ENCODE measurements at regions not wholly inside any gene's neighbourhood (a gene's known extent, or its start where the extent isn't known, plus 50 kb on each side); places are given as distances from the start of the nearest gene placed in this dataset.

DNA sequence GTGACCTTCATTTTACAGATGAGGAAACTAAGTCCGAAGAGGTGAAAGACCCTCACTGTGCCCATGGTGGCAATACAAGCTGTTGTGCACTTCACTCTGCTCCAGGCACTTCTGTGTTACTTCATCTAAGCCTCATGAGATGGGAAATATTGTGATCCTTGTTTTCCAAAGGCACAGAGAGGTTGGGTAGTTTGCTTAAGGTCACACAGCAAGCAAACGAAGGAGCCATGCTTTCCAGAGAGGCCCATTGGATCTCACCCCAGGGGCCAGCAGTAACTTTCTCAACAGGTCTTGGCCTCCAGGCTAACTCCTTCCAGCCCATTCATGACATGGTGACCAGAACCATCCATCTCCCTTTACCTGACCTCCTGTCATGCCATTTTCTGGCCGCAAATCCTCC, 332.8 kb downstream of the MN1 start:
- Histone ChIP-seq H3K9ac (ENCODE audit: low read depth, low read length) (no peak overlapping the region), H3K4me2 (ENCODE audit: low read length) (no peak overlapping the region), H3K27me3 (ENCODE audit: control insufficient read depth, insufficient read depth, low read length) (peaks cover 3% of the 10 kb centered on the region)

GRCh38 chr22:27470169-27470772, 331.3 kb downstream of the MN1 start:
- H3K4me1 ChIP-seq (ENCODE audit: control insufficient read depth, insufficient read depth, low read length), result peaks cover 16% of the 10 kb centered on the region
- H3K9ac ChIP-seq (ENCODE audit: low read depth, low read length), result no peak overlapping the region
- no peaks in the 10 kb centered on the region for H3K9me3 ChIP-seq (replicated peaks; ENCODE audit: low read length)
- H3K4me2 ChIP-seq (ENCODE audit: low read length), result no peak overlapping the region
- H3K27me3 ChIP-seq (ENCODE audit: control insufficient read depth, insufficient read depth, low read length), result peaks cover 3% of the 10 kb centered on the region
- H3K4me3 ChIP-seq (ENCODE audit: low read length), result no peak overlapping the region
- no peaks in the 10 kb centered on the region for H3K36me3 ChIP-seq (ENCODE audit: insufficient read depth, low read length)

More for the DNA sequence above, 332.8 kb downstream of the MN1 start:
- Histone ChIP-seq H3K36me3 (ENCODE audit: insufficient read depth, low read length) (no peaks in the 10 kb centered on the region), H3K9me3 (replicated peaks; ENCODE audit: low read length) (no peaks in the 10 kb centered on the region), H3K4me3 (ENCODE audit: low read length) (no peak overlapping the region), H3K4me1 (ENCODE audit: control insufficient read depth, insufficient read depth, low read length) (peaks cover under 1% of the 10 kb centered on the region)

DNA sequence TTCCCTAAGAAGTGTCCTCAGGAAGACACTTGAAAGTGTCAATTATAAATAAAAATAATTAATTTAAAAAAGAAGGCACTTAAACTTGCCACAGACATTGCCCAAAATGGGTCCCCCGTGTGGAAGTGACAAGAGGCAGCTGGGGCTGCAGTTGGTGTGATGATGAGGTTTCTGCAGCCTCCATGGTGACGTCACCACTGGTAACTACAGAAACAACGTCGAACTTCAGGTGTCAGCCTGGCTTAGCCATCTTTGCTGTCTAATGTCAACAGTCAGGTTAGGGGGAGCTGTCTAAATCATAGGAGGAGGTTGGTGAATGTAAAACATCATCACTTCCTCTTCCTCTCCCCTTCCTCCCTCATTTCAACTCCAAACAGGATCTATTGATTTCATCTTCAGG, 328.6 kb downstream of the MN1 start:
- Histone ChIP-seq H3K9me3 (replicated peaks; ENCODE audit: low read length) (no peaks in the 10 kb centered on the region), H3K9ac (ENCODE audit: low read depth, low read length) (no peak overlapping the region), H3K27me3 (ENCODE audit: control insufficient read depth, insufficient read depth, low read length) (peaks cover 3% of the 10 kb centered on the region), H3K4me3 (ENCODE audit: low read length) (no peak overlapping the region), H3K4me1 (ENCODE audit: control insufficient read depth, insufficient read depth, low read length) (peaks cover 36% of the 10 kb centered on the region), H3K4me2 (ENCODE audit: low read length) (no peak overlapping the region), H3K36me3 (ENCODE audit: insufficient read depth, low read length) (no peaks in the 10 kb centered on the region)

GRCh38 chr22:27473533-27473932, 328.0 kb downstream of the MN1 start:
- no peaks in the 10 kb centered on the region for H3K9me3 ChIP-seq (replicated peaks; ENCODE audit: low read length)
- no peak overlapping the region for H3K9ac ChIP-seq (ENCODE audit: low read depth, low read length)

DNA sequence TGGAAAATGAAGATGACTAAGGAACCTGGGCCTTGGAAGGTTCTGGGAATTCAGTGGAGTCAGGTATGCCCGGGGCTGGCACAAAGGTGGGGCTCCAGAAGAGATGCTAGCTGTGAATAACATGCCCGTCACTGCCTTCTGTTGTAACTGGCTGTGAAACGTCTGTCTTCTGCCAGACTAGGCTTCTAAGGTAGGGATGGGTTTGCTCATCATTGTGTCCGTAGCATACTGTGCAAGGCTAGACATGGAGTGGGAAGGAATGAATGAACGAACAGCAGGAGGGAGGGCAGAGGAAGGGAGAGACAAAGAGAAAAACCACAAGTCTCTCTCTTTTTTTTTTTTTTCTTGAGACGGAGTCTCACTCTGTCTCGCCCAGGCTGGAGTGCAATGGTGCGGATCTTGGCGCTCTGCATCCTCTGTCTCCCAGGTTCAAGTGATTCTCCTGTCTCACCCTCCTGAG, 327.4 kb downstream of the MN1 start:
- no peak overlapping the region for H3K9ac ChIP-seq (ENCODE audit: low read depth, low read length)
- H3K9me3 ChIP-seq (replicated peaks; ENCODE audit: low read length), result no peaks in the 10 kb centered on the region
- no peaks in the 10 kb centered on the region for H3K36me3 ChIP-seq (ENCODE audit: insufficient read depth, low read length)
- H3K4me2 ChIP-seq (ENCODE audit: low read length), result no peak overlapping the region
- H3K4me1 ChIP-seq (ENCODE audit: control insufficient read depth, insufficient read depth, low read length), result peaks cover 36% of the 10 kb centered on the region
- H3K27me3 ChIP-seq (ENCODE audit: control insufficient read depth, insufficient read depth, low read length), result peaks cover 3% of the 10 kb centered on the region
- H3K4me3 ChIP-seq (ENCODE audit: low read length), result no peak overlapping the region

More at GRCh38 chr22:27473533-27473932, 328.0 kb downstream of the MN1 start:
- Histone ChIP-seq H3K4me1 (ENCODE audit: control insufficient read depth, insufficient read depth, low read length) (peaks cover 36% of the 10 kb centered on the region), H3K4me3 (ENCODE audit: low read length) (no peak overlapping the region), H3K36me3 (ENCODE audit: insufficient read depth, low read length) (no peaks in the 10 kb centered on the region), H3K4me2 (ENCODE audit: low read length) (no peak overlapping the region), H3K27me3 (ENCODE audit: control insufficient read depth, insufficient read depth, low read length) (peaks cover 3% of the 10 kb centered on the region)

GRCh38 chr22:27474711-27475547, 326.6 kb downstream of the MN1 start:
- Histone ChIP-seq H3K36me3 (ENCODE audit: insufficient read depth, low read length) (no peaks in the 10 kb centered on the region), H3K27me3 (ENCODE audit: control insufficient read depth, insufficient read depth, low read length) (no peaks in the 10 kb centered on the region), H3K4me1 (ENCODE audit: control insufficient read depth, insufficient read depth, low read length) (peaks cover 36% of the 10 kb centered on the region), H3K4me2 (ENCODE audit: low read length) (peak overlapping the region; percentile 59), H3K4me3 (ENCODE audit: low read length) (peak overlapping the region; percentile 46), H3K9me3 (replicated peaks; ENCODE audit: low read length) (no peaks in the 10 kb centered on the region), H3K9ac (ENCODE audit: low read depth, low read length) (no peak overlapping the region)

- Histone ChIP-seq H3K9me3 (replicated peaks; ENCODE audit: low read length) (no peaks in the 10 kb centered on the region), H3K4me3 (ENCODE audit: low read length) (no peak overlapping the region), H3K4me1 (ENCODE audit: control insufficient read depth, insufficient read depth, low read length) (peaks cover 36% of the 10 kb centered on the region), H3K27me3 (ENCODE audit: control insufficient read depth, insufficient read depth, low read length) (no peaks in the 10 kb centered on the region), H3K9ac (ENCODE audit: low read depth, low read length) (no peak overlapping the region), H3K4me2 (ENCODE audit: low read length) (peak overlapping the region; percentile 59), H3K36me3 (ENCODE audit: insufficient read depth, low read length) (no peaks in the 10 kb centered on the region)
Observed at GRCh38 chr22:27475548-27475897, 326.0 kb downstream of the MN1 start.

- Histone ChIP-seq H3K27me3 (ENCODE audit: control insufficient read depth, insufficient read depth, low read length) (no peaks in the 10 kb centered on the region), H3K4me1 (ENCODE audit: control insufficient read depth, insufficient read depth, low read length) (peaks cover 36% of the 10 kb centered on the region), H3K9ac (ENCODE audit: low read depth, low read length) (peak overlapping the region; percentile 49), H3K4me2 (ENCODE audit: low read length) (peak overlapping the region; percentile 57), H3K36me3 (ENCODE audit: insufficient read depth, low read length) (no peaks in the 10 kb centered on the region), H3K4me3 (ENCODE audit: low read length) (peak overlapping the region; percentile 25), H3K9me3 (replicated peaks; ENCODE audit: low read length) (no peaks in the 10 kb centered on the region)
Observed at GRCh38 chr22:27476318-27476717, 325.2 kb downstream of the MN1 start.

DNA sequence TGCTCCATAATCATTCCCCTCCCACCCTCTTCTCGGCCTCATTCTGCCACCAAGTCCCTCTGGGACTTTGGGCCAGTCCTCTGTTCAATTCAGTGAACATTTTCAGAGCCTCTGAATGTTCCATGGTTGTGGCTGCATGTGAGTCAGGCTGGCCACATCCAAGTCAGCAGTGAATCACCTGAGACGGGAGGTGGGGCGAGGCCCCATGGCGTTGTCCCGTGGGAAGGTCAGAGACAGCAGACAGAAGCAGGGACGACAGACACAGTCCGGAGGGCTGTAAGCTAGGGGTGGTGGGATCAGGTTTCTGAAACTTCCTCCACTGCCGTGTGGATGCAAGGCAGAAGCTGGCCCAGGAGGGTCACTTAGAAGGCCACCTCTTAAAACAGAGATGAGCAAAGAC, 324.8 kb downstream of the MN1 start:
- Histone ChIP-seq H3K36me3 (ENCODE audit: insufficient read depth, low read length) (no peaks in the 10 kb centered on the region), H3K27me3 (ENCODE audit: control insufficient read depth, insufficient read depth, low read length) (no peaks in the 10 kb centered on the region), H3K4me1 (ENCODE audit: control insufficient read depth, insufficient read depth, low read length) (peaks cover 36% of the 10 kb centered on the region), H3K4me2 (ENCODE audit: low read length) (peak overlapping the region; percentile 57), H3K4me3 (ENCODE audit: low read length) (peak overlapping the region; percentile 25), H3K9me3 (replicated peaks; ENCODE audit: low read length) (no peaks in the 10 kb centered on the region), H3K9ac (ENCODE audit: low read depth, low read length) (peak overlapping the region; percentile 49)

DNA sequence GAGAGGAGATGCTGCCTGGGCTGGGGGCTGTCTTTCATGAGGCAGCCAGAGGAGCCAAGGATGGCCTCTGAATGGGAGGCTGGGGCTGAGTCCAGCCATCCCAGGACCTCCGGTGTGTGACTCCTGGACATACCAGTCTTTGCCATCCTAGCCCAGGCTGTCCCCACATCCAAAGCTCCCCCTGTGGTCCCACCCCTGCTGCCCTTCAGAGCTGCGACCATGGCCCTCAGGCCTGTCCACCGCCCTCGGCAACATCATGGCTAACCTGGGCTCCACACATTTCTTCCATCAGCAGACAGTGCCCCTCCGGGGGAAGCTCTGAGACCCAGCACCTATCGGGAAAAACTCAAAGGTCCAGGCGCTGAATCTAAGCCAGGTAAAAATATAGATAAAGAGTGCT, 324.4 kb downstream of the MN1 start:
- Histone ChIP-seq H3K27me3 (ENCODE audit: control insufficient read depth, insufficient read depth, low read length) (no peaks in the 10 kb centered on the region), H3K4me3 (ENCODE audit: low read length) (no peak overlapping the region), H3K9me3 (replicated peaks; ENCODE audit: low read length) (no peaks in the 10 kb centered on the region)

DNA sequence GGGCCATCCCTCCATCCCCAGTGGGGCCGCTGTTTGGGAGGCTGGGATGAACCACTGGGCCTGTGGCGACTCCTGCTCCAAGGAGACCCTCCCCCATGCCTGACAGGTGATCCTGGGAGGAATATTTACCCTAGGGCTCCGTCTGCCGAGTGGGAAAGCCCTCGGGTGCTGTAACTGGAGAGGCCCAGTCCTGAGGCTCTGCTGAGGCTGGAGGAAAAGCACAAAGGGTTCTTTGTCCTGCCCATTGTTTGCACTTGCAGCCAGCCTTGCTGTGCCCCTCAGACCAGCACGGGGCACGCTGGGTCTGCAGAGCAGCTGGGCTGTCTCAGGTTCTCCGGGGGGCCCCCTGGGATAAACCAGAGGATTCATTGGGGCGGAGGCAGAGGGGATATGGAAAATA, 321.1 kb downstream of the MN1 start:
- Histone ChIP-seq H3K9me3 (replicated peaks; ENCODE audit: low read length) (no peaks in the 10 kb centered on the region), H3K4me3 (ENCODE audit: low read length) (no peak overlapping the region), H3K4me2 (ENCODE audit: low read length) (no peak overlapping the region)

More for the DNA sequence above, 324.4 kb downstream of the MN1 start:
- Histone ChIP-seq H3K4me1 (ENCODE audit: control insufficient read depth, insufficient read depth, low read length) (peaks cover 36% of the 10 kb centered on the region), H3K36me3 (ENCODE audit: insufficient read depth, low read length) (no peaks in the 10 kb centered on the region), H3K9ac (ENCODE audit: low read depth, low read length) (no peak overlapping the region), H3K4me2 (ENCODE audit: low read length) (no peak overlapping the region)

More for the DNA sequence above, 321.1 kb downstream of the MN1 start:
- no peaks in the 10 kb centered on the region for H3K36me3 ChIP-seq (ENCODE audit: insufficient read depth, low read length)
- H3K9ac ChIP-seq (ENCODE audit: low read depth, low read length), result no peak overlapping the region
- peaks cover 18% of the 10 kb centered on the region for H3K4me1 ChIP-seq (ENCODE audit: control insufficient read depth, insufficient read depth, low read length)
- H3K27me3 ChIP-seq (ENCODE audit: control insufficient read depth, insufficient read depth, low read length), result peaks cover 11% of the 10 kb centered on the region

Measured in skeletal muscle satellite cell (primary cell).